Transverse colon (tissue), 3 donors: ENCODE measurements at regions not wholly inside any gene's neighbourhood (a gene's known extent, or its start where the extent isn't known, plus 50 kb on each side); places are given as distances from the start of the nearest gene placed in this dataset.

Experiments
- POLR2A ChIP-seq: fragments of 450-650 bp; IDR thresholded peaks from one replicate; pipeline ENCODE4 v1.6.1; 2016; ENCODE audit warnings: antibody characterized with exemption, mild to moderate bottlenecking, moderate library complexity
- TF ChIP-seq, protein P1 (sequence below), 5 experiments: fragments of 200-600 bp in 3 of 5; fragments of 450-650 bp in 2 of 5; sonication (generic) in 3 of 5; IDR thresholded peaks; 1 replicate in 2 of 5; 2 replicates in 3 of 5; pipeline ENCODE4 v1.5.1; 2016 to 2017; ENCODE audit warnings: antibody characterized with exemption in 5 of 5, inconsistent platforms in 3 of 5, mild to moderate bottlenecking in 2 of 5, moderate library complexity in 1 of 5

DNA sequence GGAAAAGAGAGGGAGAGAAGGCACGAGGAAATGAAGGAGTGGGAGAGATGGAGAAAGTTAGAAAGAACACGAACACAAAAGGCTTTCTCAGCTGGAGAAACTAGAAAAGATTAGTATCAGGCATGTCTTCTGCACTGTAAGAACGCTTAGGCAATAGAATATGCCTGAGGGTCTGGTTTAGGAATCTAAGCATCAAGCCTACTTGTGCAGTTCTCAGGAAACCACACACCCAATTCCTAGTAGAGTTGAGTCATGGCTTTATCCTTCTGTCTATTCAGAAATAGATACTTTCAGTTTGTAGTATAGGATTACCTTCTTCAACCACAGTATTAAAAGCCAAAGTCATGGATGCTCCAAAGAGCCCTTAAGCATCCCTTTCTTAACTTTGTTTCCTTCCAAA is 969.4 kb downstream of the NTRK3 start:
- no peak for TF ChIP-seq POLR2A
- TF ChIP-seq, protein P1, sequence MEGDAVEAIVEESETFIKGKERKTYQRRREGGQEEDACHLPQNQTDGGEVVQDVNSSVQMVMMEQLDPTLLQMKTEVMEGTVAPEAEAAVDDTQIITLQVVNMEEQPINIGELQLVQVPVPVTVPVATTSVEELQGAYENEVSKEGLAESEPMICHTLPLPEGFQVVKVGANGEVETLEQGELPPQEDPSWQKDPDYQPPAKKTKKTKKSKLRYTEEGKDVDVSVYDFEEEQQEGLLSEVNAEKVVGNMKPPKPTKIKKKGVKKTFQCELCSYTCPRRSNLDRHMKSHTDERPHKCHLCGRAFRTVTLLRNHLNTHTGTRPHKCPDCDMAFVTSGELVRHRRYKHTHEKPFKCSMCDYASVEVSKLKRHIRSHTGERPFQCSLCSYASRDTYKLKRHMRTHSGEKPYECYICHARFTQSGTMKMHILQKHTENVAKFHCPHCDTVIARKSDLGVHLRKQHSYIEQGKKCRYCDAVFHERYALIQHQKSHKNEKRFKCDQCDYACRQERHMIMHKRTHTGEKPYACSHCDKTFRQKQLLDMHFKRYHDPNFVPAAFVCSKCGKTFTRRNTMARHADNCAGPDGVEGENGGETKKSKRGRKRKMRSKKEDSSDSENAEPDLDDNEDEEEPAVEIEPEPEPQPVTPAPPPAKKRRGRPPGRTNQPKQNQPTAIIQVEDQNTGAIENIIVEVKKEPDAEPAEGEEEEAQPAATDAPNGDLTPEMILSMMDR (IDR thresholded peaks at IDR 0.05): no peak
